Right renal cortex interstitium (tissue), 3 donors: ENCODE measurements at regions not wholly inside any gene's neighbourhood (a gene's known extent, or its start where the extent isn't known, plus 50 kb on each side); places are given as distances from the start of the nearest gene placed in this dataset.
"Not testable (repeated sequence)": the region's sequence is repeated elsewhere in the genome, so short reads cannot be mapped to it uniquely, and the experiment has no call there.

ENCODE experiments used
- DNase-seq, 3 donors: peaks; one replicate each; pipeline ENCODE4 v3.0.0-alpha.2; 2013; ENCODE audit warnings: low read depth in 3 of 3, low spot score in 2 of 3

DNA sequence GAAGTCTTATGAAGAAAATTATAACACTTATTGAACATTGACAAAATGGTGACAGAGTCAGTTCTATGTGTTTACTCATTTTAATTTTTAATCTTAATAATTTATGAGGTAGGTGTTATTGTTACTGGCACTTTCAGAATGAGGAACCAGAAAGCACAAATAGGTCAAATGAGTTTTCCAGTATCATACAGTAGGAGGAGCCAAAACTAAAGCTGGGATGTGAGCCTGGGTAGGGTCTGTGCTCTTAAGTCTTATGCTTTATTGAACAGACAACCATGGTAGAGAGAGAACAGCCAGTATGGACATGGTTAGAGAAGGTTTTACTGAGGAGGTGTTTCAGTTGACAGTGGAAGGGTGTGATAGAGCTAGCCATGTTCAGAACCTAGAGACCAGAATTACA, 775.7 kb downstream of the TMTC2 start:
- no peak for DNase-seq

DNA sequence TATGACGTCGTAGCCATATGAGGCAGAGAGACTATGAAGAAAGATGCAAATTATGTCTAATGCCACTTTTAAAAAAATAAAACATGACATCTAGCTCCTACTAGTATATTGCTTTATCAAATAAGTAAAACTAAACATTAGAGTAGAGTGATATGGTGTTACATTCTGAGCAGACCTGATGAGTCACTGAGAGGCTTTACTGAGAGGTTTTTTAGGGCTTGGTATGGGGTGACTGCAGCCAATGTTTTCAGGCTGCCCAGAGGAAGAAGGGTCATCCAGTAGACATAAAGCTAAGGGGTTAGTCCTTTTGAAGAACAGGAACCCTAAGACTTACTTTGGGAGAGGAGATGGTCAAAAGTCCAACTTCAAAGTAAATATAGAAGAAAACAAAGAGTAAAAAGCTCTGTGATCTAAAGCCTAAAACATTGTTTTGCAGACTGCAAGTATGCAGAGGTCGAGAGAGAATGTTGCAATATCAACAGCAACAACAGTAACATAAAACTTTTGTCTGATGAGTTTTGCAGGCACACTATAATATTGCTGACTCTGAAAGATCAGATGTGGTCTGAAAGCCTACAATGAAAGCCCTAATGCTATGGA, 774.7 kb downstream of the TMTC2 start:
- DNase-seq = no peak

GRCh38 chr12:83451189-83451588, 764.5 kb downstream of the TMTC2 start:
- no peak for DNase-seq

DNA sequence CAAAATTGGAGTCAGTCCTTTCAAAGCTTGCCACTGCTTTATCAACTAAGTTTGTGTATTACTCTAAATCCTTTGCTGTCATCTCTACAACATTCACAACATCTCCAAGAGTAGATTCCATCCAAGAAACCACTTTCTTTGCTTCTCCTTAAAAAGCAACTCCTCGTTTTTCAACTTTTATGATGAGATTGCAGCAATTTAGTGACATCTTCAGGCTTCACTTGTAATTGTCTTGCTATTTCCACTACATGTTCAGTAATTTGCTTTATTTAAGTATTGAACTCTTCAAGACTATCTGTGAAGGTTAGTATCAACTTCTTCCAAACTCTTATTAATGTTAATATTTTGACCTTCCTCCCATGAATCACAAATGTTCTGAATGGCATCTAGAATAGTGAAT, 747.9 kb downstream of the TMTC2 start:
- DNase-seq = no peak

DNA sequence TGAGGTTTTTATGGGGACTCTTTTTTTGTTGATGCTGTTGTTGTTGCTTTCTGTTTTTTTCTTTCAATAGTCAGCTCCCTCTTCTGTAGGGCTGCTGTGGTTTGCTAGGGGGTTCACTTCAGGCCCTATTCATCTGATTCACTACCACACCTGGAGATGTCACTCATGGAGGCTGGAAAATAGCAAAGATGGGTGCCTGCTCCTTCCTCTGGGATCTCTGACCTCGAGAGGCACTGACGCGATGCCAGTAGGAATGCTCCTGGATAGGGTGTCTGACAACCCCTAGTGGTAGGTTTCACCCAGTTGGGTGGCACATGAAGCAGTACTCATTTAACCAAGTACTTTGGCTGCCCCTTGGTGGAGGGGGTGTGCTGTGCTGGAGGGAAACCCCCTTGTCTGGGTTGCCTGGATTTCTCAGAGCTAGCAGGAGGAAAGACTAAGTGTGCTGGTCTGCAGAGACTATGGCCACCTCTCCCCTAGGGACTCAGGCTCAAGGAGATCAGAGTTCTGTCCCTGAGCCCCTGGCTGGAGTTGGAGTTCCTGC, 745.5 kb downstream of the TMTC2 start:
- DNase-seq = no peak

- not testable (repeated sequence) for DNase-seq
Measured at GRCh38 chr12:83427586-83428136, 741.0 kb downstream of the TMTC2 start.

GRCh38 chr12:83414981-83415380, 728.3 kb downstream of the TMTC2 start:
- DNase-seq = no peak

DNA sequence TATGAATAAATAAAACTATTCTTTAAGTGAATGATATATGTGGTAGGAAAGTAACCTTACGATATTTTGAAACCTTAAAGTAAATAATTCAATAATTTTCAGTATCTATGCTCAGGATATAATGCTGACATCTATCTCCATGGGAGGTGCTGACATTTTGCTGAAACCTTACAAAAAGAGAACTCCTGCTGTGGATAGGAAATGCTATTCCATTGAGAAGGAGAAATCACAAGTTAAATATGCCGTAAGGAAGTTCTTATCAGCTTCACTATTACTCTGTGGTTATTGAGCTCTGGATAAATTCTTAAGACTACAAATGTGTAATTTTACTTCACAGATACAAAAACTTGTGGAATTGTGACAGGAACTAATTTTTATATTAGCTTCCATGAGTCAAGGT, 722.1 kb downstream of the TMTC2 start:
- DNase-seq = no peak

- no peak for DNase-seq
Measured at GRCh38 chr12:83408146-83408545, 721.4 kb downstream of the TMTC2 start.

DNA sequence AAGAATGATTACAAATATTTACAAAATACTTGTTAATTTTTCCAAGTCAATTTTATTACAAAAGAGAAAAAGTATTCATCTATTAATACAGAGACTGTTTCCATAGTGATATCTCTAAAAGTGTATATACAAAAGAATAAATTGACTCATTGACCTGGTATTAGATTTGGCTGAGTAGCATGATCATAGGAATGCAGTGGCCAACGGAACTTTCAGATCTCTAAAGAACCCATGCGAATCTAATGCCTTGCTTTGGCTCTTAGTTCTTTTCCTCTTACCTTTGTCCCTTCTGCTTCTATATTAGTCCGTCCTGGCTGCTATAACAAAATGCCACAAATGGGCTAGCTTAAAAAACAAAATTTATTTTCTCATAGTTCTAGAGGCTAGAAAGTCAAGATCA, 717.8 kb downstream of the TMTC2 start:
- DNase-seq = no peak

GRCh38 chr12:83390186-83390585, 703.5 kb downstream of the TMTC2 start:
- no peak for DNase-seq

DNA sequence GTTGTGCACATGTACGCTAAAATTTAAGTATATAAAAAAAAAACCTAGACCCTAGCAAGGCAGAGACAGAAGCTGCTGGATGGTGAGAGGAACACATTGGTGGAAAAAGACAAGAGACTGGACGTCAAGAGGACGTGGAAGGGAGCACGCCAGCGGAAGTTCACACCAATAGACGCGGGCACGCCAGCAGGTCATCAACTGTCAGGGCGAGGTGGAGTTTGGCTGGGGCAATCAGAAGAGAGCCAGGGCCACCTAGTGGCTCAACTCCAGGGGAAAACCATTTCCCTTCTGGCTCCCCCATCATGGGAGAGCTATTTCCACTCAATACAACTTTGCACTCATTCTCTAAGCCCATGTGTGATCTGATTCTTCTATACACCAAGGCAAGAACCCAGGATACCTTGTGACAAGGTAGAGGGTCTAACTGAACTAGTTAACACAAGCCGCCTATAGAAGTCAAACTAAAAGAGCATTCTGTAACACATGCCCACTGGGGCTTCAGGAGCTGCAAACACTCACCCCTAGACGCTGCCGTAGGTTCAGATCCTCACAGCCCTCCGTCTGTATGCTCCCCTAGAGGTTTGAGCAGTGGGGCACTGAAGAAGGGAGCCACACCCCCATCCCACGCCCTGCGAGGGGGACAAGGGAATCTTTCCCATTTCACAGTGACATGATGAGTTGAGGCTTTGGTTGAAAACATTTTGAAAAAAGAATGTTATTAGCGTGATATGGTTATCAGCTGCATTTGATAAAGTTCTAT, 702.7 kb downstream of the TMTC2 start:
- DNase-seq = no peak

- no peak for DNase-seq
Measured at GRCh38 chr12:83388551-83388950, 701.8 kb downstream of the TMTC2 start.

DNA sequence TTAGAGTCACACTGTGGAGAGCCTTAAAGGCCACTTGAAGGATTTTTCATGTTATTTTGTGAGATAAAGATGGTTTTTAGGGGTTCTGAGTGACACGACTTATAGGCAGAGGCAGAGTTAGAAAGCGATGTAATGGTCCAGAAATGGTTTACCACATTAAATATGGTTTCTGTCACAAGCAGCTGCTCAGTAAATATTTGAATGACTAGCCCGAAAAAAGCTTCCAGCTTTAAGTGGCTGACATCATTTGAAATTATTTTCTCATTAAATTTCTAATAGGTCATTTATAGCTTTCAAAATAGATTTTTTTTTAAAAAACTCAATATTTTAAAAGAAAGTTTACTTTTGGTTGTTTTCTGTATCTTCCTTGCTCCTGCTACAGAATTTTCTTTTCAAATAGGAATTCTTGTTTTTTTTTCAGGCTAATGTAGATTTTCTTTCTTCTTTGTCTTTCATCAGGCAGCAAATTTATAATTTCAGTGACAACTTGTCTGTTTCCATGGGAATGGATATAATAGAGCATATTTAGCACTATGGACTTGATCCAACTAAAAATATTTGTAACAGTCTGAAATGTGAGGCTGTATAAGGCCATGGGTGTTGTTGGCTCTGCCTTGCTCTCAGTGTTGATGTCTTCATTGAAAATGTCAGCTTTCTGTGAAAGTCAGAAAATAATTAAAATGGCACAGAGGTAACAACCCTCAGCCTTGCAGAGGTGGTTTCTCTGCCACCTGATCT, 700.0 kb downstream of the TMTC2 start:
- DNase-seq = no peak

DNA sequence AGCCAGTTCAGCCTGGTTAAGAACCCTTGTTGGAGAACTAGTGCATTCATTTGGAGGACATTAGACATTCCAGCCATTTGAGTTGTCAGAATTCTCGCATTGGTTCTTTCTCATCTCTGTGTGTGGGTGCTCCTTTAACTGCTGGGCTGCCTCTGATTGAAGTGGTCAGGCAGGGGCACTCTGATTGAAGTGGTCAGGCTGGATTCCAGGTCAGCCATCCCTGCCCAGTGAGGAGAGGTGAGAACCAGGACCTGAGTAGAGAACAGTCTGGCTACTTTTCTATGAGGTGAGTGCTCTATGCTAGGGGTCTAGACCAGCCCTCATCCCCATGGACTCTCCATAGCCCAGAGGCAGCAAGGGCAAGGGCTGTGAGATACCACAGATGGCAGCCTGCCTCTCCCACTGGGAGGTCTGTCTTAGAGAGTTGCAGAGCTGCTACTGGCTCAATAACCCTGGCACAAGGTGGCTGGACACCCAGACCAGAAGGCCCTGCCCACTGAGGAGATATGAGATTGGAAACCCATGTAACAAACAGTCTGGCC, 691.6 kb downstream of the TMTC2 start:
- DNase-seq = no peak

GRCh38 chr12:83365317-83365716, 678.6 kb downstream of the TMTC2 start:
- DNase-seq = no peak

DNA sequence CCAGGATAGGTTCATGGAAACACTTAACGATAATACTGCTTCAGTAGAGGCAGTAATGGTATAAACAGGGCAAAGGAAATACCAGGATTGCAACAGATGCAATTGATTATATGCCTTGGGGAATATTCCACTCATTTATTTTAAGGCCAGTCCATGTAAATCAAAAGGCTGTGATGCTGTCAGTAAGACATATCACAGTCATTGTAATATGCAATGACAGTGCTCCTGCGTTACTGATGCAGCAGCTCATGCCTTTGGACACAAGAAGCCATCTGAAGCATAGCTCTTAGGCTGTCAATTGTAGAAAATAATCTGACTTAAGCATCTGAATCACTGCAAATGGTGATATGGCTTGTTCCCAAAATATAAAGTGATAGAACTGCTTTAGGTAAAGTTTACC, 674.8 kb downstream of the TMTC2 start:
- DNase-seq = no peak

DNA sequence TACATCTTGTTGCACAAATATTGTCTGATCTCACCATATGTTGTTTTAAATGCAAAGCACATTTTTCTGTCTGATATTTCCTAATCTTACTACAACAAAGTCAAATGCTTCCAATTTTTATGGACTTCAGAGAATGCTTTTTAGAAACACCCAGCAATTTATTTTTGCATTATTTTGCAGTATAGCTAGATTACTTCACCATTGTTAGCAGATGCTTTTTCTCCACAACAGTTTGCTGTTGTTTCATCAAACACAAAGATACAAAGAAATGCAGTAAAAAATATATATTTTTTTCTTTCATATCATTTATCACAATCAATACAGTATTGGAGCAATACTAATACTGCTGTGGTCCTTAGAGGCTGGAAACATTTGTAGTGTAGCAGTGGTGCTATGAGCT, 674.4 kb downstream of the TMTC2 start:
- DNase-seq = no peak

DNA sequence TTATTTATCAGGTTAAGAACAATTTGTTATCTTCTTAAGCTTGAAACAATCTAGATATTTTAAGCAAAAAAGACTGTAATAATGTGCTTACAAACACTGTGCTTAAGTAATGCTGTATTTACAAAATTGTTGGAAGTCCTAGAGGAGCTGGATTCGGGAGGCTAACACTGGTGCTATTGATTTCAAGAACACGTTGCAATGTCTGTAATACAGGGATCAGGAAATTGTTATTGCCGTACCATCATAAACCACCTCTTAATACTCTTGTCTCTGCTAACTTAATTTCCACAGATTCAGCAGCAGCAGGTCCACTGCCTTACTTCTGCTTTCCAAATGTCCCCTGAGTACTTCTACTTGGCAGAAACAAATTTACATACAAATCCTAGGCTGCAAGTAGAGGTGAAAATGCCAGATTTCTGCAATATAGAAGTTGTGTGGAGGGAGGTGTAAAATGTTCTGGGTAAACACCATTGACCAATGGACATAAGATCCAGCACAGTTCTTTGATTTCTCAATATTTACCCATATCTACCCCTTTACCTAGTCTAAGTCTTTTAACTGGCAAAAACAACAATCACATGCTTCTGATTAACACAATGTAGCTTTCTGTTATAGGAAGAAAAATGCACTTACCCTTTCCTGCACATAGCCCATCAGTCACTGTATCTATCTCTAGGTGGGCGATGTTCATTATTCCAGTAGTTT, 663.4 kb downstream of the TMTC2 start:
- DNase-seq = no peak

GRCh38 chr12:83346333-83346732, 659.6 kb downstream of the TMTC2 start:
- no peak for DNase-seq
